ENCODE measurements at regions not wholly inside any gene's neighbourhood (a gene's known extent, or its start where the extent isn't known, plus 50 kb on each side); places are given as distances from the start of the nearest gene placed in this dataset.

DNA sequence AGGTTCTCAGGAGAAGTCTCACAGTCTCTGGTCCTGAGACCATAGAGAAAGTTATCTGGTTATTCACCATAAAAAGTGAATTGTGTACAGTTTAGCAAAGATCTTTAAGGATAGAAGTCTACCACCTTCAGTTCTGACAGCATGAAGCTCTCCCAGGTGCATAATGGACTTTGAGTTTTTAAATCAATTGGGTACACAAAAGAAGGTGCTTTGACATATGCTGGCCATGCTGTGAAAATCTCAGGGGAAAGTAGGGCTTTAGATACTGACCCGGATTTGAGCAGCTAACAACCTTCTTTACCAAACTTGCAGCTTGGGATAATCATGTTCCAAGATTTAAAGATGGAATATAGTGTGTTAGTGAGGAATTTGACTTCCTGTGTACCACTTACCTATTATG is 264.2 kb downstream of the ZSWIM6 start:
- Histone ChIP-seq H3K9me3 (ENCODE audit: control insufficient read depth, low read length) (no peaks in the 10 kb centered on the region), H3K4me3 (ENCODE audit: low read length) (no peak overlapping the region), H3K27me3 (ENCODE audit: control insufficient read depth, insufficient read depth, low read length) (no peaks in the 10 kb centered on the region), H3K4me1 (ENCODE audit: control insufficient read depth, insufficient read depth, low read length) (peaks cover 16% of the 10 kb centered on the region), H3K36me3 (ENCODE audit: control insufficient read depth, insufficient read depth, low read length) (no peaks in the 10 kb centered on the region), H3K9ac (ENCODE audit: low read length) (no peak overlapping the region)

DNA sequence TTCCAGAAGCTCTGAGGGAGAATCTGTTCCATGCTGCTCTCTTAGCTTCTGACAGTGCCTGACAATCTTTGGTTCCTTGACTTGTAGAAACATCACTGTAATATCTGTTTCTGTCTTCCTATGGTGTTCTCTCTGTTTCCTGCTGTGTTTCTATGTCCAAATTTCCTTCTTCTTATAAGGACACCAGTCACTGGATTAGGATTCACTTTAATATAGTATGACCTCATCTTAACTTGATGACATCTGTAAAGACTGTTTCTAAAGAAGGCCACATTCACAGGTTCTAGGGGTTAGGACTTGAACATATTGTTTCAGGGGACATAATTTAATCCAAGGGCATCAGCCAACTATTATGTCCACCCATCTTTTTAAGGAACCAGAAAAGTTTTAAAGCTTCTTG is 265.6 kb downstream of the ZSWIM6 start:
- Histone ChIP-seq H3K27me3 (ENCODE audit: control insufficient read depth, insufficient read depth, low read length) (no peaks in the 10 kb centered on the region), H3K36me3 (ENCODE audit: control insufficient read depth, insufficient read depth, low read length) (no peaks in the 10 kb centered on the region)

DNA sequence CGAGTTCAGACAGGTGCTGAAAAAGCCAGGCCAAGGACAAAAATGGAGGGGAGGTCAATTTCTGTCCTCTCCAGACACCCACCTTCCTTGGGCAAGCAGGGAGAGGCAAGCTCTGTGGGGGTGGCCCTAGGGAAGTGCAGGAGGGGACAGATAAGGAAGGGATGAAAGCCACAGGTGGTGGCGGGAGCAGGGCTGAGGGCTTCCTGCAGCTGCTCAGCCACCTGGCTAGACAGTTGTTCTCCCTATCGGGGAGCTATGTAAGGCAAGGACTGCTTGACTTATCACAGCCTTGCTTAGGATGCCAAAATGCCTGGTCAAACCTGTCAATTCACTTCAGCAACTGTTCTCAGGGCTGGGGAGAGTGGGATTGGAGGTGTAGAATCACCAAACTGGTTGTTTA is 266.1 kb downstream of the ZSWIM6 start:
- Histone ChIP-seq H3K36me3 (ENCODE audit: control insufficient read depth, insufficient read depth, low read length) (no peaks in the 10 kb centered on the region), H3K27me3 (ENCODE audit: control insufficient read depth, insufficient read depth, low read length) (no peaks in the 10 kb centered on the region), H3K9me3 (ENCODE audit: control insufficient read depth, low read length) (no peaks in the 10 kb centered on the region), H3K9ac (ENCODE audit: low read length) (no peak overlapping the region), H3K4me3 (ENCODE audit: low read length) (no peak overlapping the region), H3K4me1 (ENCODE audit: control insufficient read depth, insufficient read depth, low read length) (peaks cover 30% of the 10 kb centered on the region)

More for the DNA sequence above, 265.6 kb downstream of the ZSWIM6 start:
- Histone ChIP-seq H3K9ac (ENCODE audit: low read length) (no peak overlapping the region), H3K4me3 (ENCODE audit: low read length) (no peak overlapping the region), H3K9me3 (ENCODE audit: control insufficient read depth, low read length) (no peaks in the 10 kb centered on the region), H3K4me1 (ENCODE audit: control insufficient read depth, insufficient read depth, low read length) (peaks cover 29% of the 10 kb centered on the region)

DNA sequence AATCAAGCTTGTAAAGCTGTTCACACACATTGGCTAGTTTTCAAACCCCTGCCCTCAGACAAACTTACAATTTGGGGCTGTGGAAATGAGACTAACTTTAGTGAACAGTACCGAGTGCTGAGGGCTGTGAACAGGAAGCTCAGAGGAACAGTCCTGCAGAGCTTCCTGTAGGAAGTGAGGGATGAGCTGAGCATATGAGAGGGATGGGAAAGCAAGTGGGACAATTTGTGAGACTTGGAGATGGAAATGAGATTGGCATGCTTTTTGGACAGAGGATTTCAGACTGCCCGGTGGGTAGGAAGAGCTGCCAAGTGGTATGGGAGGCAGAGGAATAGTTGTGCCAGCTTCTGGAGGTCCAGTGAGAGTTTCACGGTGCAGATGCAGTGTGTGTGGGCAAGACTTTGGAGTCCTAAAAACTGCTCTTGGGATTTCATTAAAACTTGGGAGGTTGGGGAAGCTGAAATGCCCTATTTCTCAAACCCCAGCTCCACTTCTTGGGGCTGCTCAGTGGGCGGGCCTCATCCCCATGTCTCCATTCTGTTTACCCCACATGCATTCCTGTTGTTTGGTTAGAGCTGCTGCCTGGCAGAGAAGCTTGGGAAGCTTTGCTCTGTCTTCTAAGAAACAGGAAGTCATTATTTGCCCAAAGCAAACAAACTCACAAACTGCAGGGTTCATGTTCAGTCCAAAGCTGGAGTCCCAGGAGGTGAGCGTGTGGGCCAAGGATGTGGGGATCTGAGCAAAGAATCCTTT is 267.5 kb downstream of the ZSWIM6 start:
- H3K36me3 ChIP-seq (ENCODE audit: control insufficient read depth, insufficient read depth, low read length) = no peaks in the 10 kb centered on the region
- no peaks in the 10 kb centered on the region for H3K9me3 ChIP-seq (ENCODE audit: control insufficient read depth, low read length)
- no peak overlapping the region for H3K9ac ChIP-seq (ENCODE audit: low read length)
- H3K27me3 ChIP-seq (ENCODE audit: control insufficient read depth, insufficient read depth, low read length) = no peaks in the 10 kb centered on the region
- peaks cover 30% of the 10 kb centered on the region for H3K4me1 ChIP-seq (ENCODE audit: control insufficient read depth, insufficient read depth, low read length)
- H3K4me3 ChIP-seq (ENCODE audit: low read length) = no peak overlapping the region

DNA sequence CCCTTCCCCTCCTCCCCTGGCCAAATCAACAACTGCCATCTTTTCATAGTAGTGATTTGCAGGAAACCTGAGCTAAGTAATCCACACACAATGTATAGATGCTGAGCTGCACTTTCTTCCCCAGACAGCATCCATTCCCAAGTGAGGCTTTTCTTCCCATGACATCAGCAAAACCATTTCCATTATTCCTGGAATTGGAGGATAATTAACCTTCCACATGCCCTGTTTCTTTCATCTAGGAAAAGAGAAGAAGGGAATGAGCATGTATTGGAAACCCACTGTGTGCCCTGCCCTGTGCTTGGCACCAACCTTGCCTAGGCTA is 268.0 kb downstream of the ZSWIM6 start:
- Histone ChIP-seq H3K36me3 (ENCODE audit: control insufficient read depth, insufficient read depth, low read length) (no peaks in the 10 kb centered on the region), H3K27me3 (ENCODE audit: control insufficient read depth, insufficient read depth, low read length) (no peaks in the 10 kb centered on the region), H3K4me3 (ENCODE audit: low read length) (no peak overlapping the region), H3K9me3 (ENCODE audit: control insufficient read depth, low read length) (no peaks in the 10 kb centered on the region), H3K9ac (ENCODE audit: low read length) (no peak overlapping the region), H3K4me1 (ENCODE audit: control insufficient read depth, insufficient read depth, low read length) (peaks cover 30% of the 10 kb centered on the region)

DNA sequence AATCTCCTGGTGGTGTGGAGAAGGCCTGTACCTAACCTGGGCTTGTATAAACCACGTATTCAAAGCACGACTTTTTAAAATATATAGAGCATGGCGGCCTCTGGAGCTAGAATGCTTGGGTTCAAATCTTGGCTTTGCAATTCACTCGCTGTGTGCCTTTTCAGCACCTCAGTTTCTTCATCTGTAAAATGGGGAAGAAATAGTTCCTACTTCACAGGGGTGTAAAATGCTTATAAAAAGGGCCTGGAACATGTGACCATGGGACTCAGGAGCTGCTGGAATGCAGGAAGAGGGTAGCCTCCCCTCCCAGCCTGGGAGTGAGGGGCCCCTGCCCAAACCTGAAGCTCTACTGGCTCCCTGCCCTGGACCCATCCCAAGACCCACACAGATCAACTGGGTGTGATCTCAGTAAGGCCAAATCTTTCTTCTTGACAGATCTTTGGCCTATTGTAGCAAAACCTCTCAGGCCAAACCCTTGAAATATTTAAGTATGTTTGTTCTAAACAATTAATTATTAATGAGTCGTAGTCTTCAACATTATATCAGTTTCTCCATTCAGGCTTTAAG is 269.0 kb downstream of the ZSWIM6 start:
- H3K9me3 ChIP-seq (ENCODE audit: control insufficient read depth, low read length) = no peaks in the 10 kb centered on the region
- H3K9ac ChIP-seq (ENCODE audit: low read length) = no peak overlapping the region
- H3K27me3 ChIP-seq (ENCODE audit: control insufficient read depth, insufficient read depth, low read length) = no peaks in the 10 kb centered on the region
- no peaks in the 10 kb centered on the region for H3K36me3 ChIP-seq (ENCODE audit: control insufficient read depth, insufficient read depth, low read length)
- H3K4me1 ChIP-seq (ENCODE audit: control insufficient read depth, insufficient read depth, low read length) = peaks cover 30% of the 10 kb centered on the region
- no peak overlapping the region for H3K4me3 ChIP-seq (ENCODE audit: low read length)

DNA sequence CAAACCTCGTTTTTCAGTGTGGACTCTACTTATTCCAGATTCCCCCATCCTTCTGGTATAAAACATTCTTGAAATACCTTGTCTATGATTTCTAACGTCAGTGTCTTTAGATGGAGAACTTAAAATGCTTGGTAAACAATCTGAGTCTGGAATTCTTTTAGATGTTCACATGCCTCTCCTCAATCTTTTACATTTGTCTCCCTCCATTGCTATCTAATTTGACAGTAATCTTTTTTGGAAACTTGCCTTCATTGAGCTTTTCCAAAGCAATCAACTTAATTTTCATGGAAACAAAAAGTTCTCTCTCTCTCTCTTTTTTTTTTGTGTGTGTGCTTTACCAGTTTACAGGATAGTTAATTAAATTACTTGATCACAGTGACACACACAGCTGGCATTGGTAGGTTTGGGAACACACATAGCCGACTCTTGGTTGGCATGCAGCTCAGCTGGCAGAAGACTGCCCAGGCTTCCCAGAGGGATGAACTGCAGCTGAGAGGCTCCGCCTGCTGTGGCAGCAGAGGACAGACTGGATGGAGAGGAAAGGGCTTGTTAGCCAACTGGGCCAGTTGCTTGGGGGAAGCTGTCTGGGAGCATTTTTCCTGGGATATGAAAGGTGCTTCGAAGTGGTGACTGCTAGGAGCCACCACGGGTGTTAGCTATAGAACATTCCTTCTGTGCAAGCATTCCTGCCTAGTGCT is 271.3 kb downstream of the ZSWIM6 start:
- no peaks in the 10 kb centered on the region for H3K27me3 ChIP-seq (ENCODE audit: control insufficient read depth, insufficient read depth, low read length)
- H3K4me3 ChIP-seq (ENCODE audit: low read length) = no peak overlapping the region
- no peaks in the 10 kb centered on the region for H3K36me3 ChIP-seq (ENCODE audit: control insufficient read depth, insufficient read depth, low read length)
- no peak overlapping the region for H3K9ac ChIP-seq (ENCODE audit: low read length)
- H3K4me1 ChIP-seq (ENCODE audit: control insufficient read depth, insufficient read depth, low read length) = peaks cover 30% of the 10 kb centered on the region
- no peaks in the 10 kb centered on the region for H3K9me3 ChIP-seq (ENCODE audit: control insufficient read depth, low read length)

DNA sequence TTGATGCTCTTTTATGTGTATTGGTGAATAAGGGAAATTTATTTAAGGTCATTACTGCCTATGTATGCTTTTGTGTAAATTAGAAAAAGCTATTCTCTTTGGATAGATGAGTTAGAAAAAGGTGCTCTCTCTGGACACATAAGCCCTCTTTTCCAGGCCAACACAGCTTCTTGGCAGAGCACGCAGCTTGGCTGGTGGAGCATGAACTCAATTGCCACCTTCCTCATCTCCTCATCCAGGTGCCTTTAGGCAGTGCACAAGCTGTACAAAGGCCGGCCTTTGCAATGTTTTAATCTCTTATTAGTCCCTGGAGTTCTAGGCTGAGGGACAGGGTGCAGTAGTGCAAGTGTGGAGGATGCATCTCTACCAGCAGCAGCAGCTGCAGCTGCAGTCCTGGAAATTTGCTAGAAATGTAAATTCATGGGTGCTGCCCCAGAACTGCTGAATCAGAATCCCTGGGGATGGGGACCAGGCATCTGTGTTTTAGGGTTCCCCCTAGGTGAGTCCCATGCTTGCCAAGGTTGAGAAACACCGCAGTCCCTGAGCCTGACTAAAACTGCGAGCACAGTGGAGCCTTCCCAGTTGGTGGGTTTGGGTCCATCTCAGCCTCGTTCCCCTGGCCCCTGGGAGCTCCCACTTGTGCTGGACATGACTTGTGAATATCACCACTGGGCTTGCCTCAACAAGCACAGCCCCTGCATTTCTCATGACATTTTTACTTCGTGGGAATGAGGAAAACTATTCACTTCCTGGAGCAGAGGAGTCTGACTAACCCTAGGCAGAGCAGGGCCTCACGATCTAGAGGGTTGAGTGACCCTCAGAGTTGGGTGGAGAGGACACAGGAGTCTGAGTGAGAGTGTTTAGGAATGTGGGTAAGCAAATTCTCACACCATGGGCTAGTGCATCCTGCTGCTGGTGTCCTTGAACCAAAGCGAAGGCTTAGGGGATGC is 272.3 kb downstream of the ZSWIM6 start:
- no peaks in the 10 kb centered on the region for H3K36me3 ChIP-seq (ENCODE audit: control insufficient read depth, insufficient read depth, low read length)
- H3K4me3 ChIP-seq (ENCODE audit: low read length) = no peak overlapping the region
- no peak overlapping the region for H3K9ac ChIP-seq (ENCODE audit: low read length)
- H3K27me3 ChIP-seq (ENCODE audit: control insufficient read depth, insufficient read depth, low read length) = no peaks in the 10 kb centered on the region
- H3K9me3 ChIP-seq (ENCODE audit: control insufficient read depth, low read length) = no peaks in the 10 kb centered on the region
- H3K4me1 ChIP-seq (ENCODE audit: control insufficient read depth, insufficient read depth, low read length) = peaks cover 27% of the 10 kb centered on the region

DNA sequence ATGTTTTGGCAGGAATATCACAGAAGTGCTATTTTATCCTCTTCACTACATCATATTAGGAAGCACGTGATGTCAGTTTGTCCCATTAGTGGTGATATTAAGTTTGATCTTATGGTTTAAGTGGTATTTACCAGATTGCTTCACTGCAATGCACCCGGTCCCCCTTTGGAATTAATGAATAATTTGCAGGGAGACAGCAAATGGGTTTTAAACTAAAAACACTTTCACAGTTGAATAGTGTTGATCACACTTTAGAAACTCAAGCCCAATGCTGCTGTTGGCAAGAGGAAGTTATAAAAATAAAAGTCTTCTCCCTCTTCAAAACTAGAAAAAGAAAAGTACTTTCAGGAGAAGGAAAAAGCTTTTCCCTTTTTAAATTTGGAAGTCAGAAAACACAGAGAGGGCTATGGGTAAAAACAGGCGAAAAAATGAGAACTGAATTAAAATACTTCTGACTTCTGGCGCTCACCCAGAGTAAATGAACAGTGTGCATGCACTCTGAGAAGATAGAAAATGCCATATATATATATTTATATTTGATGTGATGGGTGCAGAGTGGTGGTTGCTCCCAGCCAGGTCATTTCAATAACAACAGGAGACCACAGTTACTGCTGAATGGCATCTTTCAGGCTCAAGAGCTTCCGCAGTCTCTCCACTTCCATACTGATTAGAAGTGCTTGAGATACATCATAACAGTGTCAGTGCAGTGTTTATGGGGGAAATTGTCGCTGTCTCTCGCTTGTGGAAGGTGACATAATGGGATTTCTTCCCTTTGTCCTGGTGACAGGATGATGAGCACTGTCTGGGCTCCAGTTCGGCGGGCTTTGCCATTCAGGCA is 278.0 kb downstream of the ZSWIM6 start:
- H3K27me3 ChIP-seq (ENCODE audit: control insufficient read depth, insufficient read depth, low read length) = no peaks in the 10 kb centered on the region
- no peak overlapping the region for H3K4me3 ChIP-seq (ENCODE audit: low read length)
- H3K9me3 ChIP-seq (ENCODE audit: control insufficient read depth, low read length) = no peaks in the 10 kb centered on the region
- H3K9ac ChIP-seq (ENCODE audit: low read length) = no peak overlapping the region
- no peaks in the 10 kb centered on the region for H3K36me3 ChIP-seq (ENCODE audit: control insufficient read depth, insufficient read depth, low read length)
- no peaks in the 10 kb centered on the region for H3K4me1 ChIP-seq (ENCODE audit: control insufficient read depth, insufficient read depth, low read length)

DNA sequence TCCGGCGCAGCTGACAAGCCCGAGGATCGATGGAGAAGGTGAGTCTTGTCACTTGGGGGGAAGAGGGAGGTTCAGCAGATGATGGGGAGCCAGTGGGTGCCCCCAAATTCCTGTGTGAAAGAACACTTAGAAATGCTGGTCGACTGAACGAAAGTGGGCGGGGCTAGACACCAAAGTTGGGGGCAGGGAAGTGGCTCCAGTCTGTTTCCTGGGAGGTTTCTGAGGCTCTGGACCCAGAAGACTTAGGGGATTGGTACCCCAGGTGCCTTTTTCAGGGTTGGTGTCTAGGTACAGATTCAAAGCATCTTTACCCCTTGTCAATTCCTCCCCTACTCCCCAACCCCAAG is 278.6 kb downstream of the ZSWIM6 start:
- Histone ChIP-seq H3K27me3 (ENCODE audit: control insufficient read depth, insufficient read depth, low read length) (no peaks in the 10 kb centered on the region), H3K4me3 (ENCODE audit: low read length) (no peak overlapping the region), H3K9ac (ENCODE audit: low read length) (no peak overlapping the region), H3K9me3 (ENCODE audit: control insufficient read depth, low read length) (no peaks in the 10 kb centered on the region), H3K36me3 (ENCODE audit: control insufficient read depth, insufficient read depth, low read length) (no peaks in the 10 kb centered on the region), H3K4me1 (ENCODE audit: control insufficient read depth, insufficient read depth, low read length) (no peaks in the 10 kb centered on the region)

DNA sequence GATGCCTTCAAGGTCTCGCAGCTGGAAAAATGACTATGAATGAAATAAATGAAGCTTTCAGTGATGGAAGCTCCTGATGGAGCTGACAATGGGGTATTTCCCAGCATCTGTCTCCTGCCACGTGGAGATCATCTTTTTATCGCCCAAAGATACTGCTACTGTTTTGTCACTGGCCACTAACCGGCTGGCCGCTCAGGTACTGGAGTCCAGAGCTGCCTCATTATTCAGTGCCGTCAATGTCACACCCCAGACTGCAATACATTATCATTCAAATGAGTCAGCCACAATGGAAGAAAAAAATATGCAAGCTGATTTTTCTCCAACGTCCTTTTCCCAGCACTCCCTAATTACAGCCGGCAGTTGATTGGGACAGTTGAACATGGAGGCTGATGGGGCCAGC is 280.4 kb downstream of the ZSWIM6 start:
- Histone ChIP-seq H3K27me3 (ENCODE audit: control insufficient read depth, insufficient read depth, low read length) (no peaks in the 10 kb centered on the region), H3K9me3 (ENCODE audit: control insufficient read depth, low read length) (no peaks in the 10 kb centered on the region), H3K9ac (ENCODE audit: low read length) (no peak overlapping the region), H3K4me3 (ENCODE audit: low read length) (no peak overlapping the region), H3K36me3 (ENCODE audit: control insufficient read depth, insufficient read depth, low read length) (no peaks in the 10 kb centered on the region), H3K4me1 (ENCODE audit: control insufficient read depth, insufficient read depth, low read length) (no peaks in the 10 kb centered on the region)
